Cardiac fibroblast (primary cell): ENCODE measurements at regions not wholly inside any gene's neighbourhood (a gene's known extent, or its start where the extent isn't known, plus 50 kb on each side); places are given as distances from the start of the nearest gene placed in this dataset.
A peak's percentile ranks its signal among the peaks of the same experiment; 100 is the strongest.

Source experiments
- DNase-seq, 2 donors: peaks; one replicate each; pipeline versions ENCODE4 v3.0.0 to v3.0.0-alpha.2; 2010; ENCODE audit warnings: low read depth in 2 of 2
- H3K4me3 ChIP-seq, 2 donors: replicated peaks in 1 of 2; 1 replicate in 1 of 2; 2 replicates in 1 of 2; pipeline ENCODE4 v1.5.1; 2011; ENCODE audit warnings: low read depth in 2 of 2, low read length in 2 of 2, mild to moderate bottlenecking in 2 of 2, moderate library complexity in 1 of 2
- CTCF ChIP-seq: IDR thresholded peaks from one replicate; pipeline ENCODE4 v1.5.1; 2011; ENCODE audit warnings: low read depth, mild to moderate bottlenecking, low read length, inconsistent platforms

GRCh38 chr1:221993444-221993948, 251.6 kb upstream of the DUSP10 start:
- no peak overlapping the region for H3K4me3 ChIP-seq
- DNase-seq = no peak
- no peak for TF ChIP-seq CTCF

- no peak for DNase-seq
- no peak overlapping the region for H3K4me3 ChIP-seq
- TF ChIP-seq CTCF = no peak
Observed at GRCh38 chr1:221992427-221992826, 250.5 kb upstream of the DUSP10 start.

- peak; percentile 53 to 84 for DNase-seq
- no peak for TF ChIP-seq CTCF
- no peak overlapping the region for H3K4me3 ChIP-seq
Observed at GRCh38 chr1:221991221-221991620, 249.3 kb upstream of the DUSP10 start.

- H3K4me3 ChIP-seq = no peak overlapping the region
- DNase-seq = no peak
Observed at GRCh38 chr1:221989741-221990140, 247.9 kb upstream of the DUSP10 start.

GRCh38 chr1:221988829-221989228, 246.9 kb upstream of the DUSP10 start:
- DNase-seq = no peak
- H3K4me3 ChIP-seq = no peak overlapping the region
- no peak for TF ChIP-seq CTCF

More at GRCh38 chr1:221989741-221990140, 247.9 kb upstream of the DUSP10 start:
- TF ChIP-seq CTCF = no peak

GRCh38 chr1:221987860-221988520, 246.1 kb upstream of the DUSP10 start:
- no peak overlapping the region for H3K4me3 ChIP-seq
- peak; percentile 62 to 93 for DNase-seq
- TF ChIP-seq CTCF = no peak

- H3K4me3 ChIP-seq = no peak overlapping the region
- DNase-seq = no peak
- no peak for TF ChIP-seq CTCF
Observed at GRCh38 chr1:221983444-221983843, 241.6 kb upstream of the DUSP10 start.
